Panc1 (cell line): ENCODE measurements at regions not wholly inside any gene's neighbourhood (a gene's known extent, or its start where the extent isn't known, plus 50 kb on each side); places are given as distances from the start of the nearest gene placed in this dataset.

ENCODE experiments used
- CTCF ChIP-seq: fragments of 450-650 bp; IDR thresholded peaks from 2 replicates; pipeline ENCODE4 v1.5.1; 2017; ENCODE audit warnings: mild to moderate bottlenecking
- POLR2AphosphoS5 ChIP-seq: IDR thresholded peaks from 2 replicates; pipeline ENCODE4 v1.6.1; 2012; ENCODE audit warnings: mild to moderate bottlenecking, low read depth, low read length, moderate library complexity
- REST ChIP-seq, 2 experiments: IDR thresholded peaks; 2 replicates each; pipeline ENCODE4 v1.6.1; 2011 to 2012; ENCODE audit warnings: low read depth in 2 of 2, control low read depth in 1 of 2, low read length in 1 of 2, mild to moderate bottlenecking in 1 of 2, moderate library complexity in 1 of 2; ENCODE audit not compliant: insufficient read depth in 1 of 2
- SIN3A ChIP-seq: IDR thresholded peaks from 2 replicates; pipeline ENCODE4 v1.6.1; 2012; ENCODE audit warnings: low read depth, mild to moderate bottlenecking, low read length, moderate library complexity, borderline replicate concordance; ENCODE audit not compliant: insufficient read depth
- TCF7L2 ChIP-seq: IDR thresholded peaks from 2 replicates; pipeline ENCODE4 v1.6.1; 2011; ENCODE audit warnings: mild to moderate bottlenecking, low read depth, low read length, inconsistent platforms

- TF ChIP-seq CTCF (no peak), POLR2AphosphoS5 (no peak), REST (IDR thresholded peaks at IDR 0.05; ENCODE audit: insufficient read depth in 1 of 2, low read depth in 2 of 2, low read length in 1 of 2) (no peak), SIN3A (no peak), TCF7L2 (no peak)
Observed at GRCh38 chr13:24076109-24076508, 84.4 kb upstream of the SPATA13 start.
